SIG-M5 treated with dmso at 0.1 percent for 504 hours (cell line): ENCODE measurements at regions not wholly inside any gene's neighbourhood (a gene's known extent, or its start where the extent isn't known, plus 50 kb on each side); places are given as distances from the start of the nearest gene placed in this dataset.

Source experiments
- DNase-seq: peaks from one replicate; lab custom pipeline; 2025; ENCODE audit not compliant: unreplicated experiment; lab: John Stamatoyannopoulos, UW

DNA sequence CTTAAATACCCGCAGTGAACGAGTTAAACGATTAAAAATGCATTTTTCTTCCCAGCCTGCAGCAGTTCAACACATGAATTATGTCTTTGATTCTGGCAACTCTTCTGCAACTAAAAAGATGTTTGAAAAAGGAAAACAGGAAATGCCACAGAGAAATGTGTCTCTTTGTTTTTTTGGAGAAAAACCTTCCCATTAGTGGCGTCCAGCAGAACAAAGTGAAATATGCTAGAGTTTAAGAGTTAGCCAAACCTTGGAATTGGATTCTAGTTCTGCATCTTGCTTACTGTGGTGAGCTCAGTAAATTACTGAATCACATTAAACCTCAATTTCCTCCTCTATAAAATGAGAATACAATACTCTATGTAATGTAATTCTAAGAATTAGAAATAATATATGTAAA, 900.2 kb upstream of the ACVR2A start:
- DNase-seq = no peak

DNA sequence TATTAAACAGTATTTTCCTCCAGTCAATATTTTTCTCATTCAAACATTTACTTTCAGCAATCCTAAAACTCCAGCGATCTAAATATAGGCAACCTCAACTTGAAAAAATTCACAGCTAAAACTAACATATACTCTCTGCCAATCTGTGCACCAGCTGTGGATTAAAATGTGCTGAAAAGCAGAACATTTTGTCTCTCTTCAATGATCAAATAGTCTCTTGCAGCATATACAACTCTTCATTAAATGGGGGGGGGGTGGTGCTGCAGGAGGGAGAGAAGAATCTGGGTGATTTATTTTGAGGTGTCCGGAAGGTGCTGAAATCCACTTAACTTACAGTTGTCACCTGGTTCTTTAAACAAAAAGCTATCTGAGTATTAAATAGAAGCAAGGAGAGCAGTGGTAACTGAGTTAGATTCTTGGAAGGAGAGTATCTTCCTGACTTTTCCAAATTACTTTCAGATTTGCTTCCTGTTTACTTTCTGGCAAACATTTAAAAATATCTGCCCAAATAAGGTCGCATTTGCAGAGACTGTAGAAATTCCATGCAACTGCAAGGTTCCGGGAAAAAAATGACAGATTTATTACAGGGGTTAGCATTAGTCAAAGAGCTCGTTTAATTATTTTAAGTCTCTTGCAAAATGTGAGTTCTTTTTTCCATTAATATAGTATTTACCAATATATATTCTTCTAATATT, 904.7 kb upstream of the ACVR2A start:
- no peak for DNase-seq

DNA sequence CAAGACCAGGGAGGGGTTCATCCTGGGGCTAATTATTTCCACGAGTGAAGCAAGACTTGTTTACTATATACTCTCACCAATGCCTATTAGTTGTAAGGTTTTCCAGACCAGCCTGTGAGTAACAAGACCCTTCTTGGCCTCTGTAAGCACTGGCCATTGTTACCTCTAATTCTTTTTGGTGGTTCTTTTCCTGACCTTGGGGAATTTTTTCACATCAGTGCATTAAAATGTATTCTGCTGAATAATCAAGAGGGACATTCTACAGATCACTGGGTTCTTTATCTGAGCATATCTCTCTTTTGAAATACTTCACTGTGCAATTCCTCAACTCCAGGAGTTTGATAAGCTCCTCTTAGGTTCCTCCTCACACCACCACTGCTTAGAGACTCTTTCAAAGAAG, 909.9 kb upstream of the ACVR2A start:
- DNase-seq = no peak

DNA sequence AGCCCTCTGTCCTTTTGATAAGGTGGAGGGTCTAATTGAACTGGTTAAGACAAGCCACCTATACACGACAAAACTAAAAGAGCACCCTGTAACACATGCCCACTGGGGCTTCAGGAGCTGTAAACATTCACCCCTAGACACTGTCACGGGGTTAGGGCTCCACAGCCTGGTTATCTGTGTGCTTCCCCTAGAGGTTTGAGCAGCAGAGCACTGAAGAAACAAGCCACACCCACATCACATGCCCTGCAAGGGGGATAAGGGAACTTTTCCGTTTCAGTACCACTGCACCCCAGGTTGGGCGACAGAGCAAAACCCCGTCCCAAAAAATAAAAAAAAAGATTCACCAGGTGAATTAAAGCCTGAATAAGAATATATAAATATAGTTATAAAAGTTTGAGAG, 913.7 kb upstream of the ACVR2A start:
- DNase-seq = no peak

DNA sequence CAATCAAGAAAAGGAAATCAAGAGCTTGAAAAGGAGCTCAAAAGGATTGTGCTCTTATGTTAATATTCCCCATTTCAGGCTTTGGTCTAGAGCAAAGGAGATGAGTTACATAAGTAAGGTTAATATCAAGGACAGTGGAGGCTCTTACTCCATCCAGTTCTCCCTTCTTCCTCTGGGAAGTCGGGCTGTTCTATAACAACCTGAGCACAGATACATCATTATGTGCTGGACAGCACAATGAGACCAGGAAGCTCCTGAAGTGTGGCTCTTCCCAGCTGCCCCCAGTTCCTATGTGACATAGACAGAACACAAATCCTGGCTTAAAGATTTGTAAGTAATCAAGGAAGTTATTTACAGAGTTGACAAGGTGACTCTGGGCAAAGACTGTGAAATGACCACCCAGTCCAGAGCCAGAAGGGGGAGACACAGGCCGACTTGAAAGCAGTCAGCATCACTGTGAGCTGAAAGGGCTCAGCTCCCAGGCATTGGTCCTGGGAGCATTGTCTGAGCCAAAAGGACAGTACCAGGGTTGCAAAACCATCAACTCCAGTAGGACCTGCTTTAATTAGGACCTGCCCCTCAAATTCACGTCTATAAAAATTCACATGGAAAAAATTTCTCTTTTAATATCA, 917.6 kb upstream of the ACVR2A start:
- DNase-seq = no peak

DNA sequence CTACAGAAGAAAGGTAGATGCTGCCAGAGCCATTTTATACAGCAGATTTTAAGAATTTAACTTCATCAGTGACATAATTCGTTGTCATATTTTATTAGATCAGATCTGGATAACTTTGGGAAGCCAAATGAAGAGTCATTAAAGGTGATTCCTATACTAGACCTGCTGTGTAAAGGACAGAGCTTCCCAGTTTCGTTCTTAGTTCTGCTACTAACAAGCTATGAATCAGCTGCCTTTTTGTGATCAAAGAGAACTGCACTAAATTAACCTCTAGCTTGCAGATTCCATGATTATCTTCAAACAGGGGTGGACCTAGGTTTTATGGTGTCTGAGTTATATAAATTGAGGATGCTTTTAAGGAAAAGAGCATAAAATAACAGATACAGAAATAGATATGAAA, 926.5 kb upstream of the ACVR2A start:
- no peak for DNase-seq

DNA sequence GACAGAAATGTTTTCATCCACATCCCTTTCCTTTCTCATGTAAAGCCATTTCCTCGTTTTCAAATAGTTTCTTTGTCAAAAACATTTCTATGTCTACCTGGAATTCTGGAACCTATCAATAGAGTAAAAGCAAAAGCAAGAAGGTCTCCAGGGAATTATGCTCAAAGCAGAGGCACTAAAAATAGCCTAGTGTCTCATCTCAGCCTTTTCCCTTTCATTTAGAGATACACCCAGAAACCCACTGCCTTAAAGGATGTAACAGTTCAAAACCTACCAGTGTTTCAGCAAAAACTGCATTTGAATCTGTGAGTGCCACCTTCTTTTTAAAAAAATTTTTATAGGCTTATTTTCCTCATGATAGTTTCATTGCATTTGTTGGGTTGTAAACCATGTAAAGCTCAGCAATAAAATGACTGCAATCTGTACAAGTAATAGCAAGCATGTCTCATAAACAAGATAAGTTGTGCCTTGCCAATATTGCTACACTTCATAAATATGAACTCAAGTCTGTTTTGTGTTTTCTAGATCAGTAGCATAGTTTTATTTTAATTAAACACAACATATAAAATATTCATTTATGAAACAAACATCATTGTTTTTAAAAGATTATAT, 927.3 kb upstream of the ACVR2A start:
- no peak for DNase-seq

DNA sequence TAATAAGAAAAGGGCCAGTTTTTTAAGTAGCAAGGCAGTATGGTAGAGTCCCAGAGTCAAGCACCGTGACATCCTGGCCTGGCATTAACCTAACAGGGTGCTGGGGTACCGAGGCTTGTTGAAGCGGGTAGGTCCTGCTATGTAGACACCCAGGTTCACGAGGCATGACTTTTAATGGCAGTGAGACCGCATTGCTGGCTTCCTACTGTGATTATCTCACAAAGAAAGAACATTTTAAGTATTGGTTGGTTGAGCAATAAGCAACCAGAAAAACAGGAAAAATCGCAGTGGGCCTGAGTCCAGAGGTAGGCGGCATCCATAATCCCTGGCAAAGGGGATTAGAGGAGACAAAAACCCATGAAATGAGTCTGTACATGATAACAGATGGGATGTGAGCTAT, 927.9 kb upstream of the ACVR2A start:
- no peak for DNase-seq

DNA sequence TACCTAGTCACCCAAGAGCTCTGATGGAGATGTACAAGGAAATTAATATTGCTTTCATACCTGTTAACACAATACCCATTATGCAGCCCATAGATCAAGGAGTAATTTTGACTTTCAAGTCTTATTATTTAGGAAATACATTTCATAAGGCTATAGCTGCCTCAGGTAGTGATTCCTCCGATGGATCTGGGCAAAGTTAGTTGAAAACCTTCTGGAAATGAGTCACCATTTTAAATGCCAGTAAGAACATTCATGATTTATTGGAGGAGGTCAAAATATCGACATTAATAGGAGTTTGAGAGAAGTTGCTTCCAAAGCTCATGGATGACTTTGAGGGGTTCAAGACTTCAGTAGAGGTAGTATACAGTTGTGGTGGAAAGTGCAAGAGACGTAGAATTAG, 931.4 kb upstream of the ACVR2A start:
- DNase-seq = no peak

DNA sequence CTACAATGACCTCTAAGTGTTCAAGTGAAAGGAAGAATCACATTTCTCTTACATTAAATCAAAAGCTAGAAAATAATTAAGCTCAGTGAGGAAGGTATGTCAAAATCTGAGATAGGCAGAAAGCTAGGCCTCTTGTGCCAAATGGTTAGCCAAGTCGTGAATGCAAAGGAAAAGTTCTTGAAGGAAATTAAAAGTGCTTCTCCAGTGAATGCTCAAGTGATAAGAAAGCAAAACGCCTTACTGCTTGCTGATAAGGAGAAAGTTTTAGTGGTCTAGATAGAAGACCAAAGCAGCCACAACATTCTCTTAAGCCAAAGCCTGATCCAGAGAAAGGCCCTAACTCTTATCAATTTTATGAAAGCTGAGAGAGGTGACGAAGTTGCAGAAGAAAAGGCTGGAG, 932.3 kb upstream of the ACVR2A start:
- DNase-seq = no peak

DNA sequence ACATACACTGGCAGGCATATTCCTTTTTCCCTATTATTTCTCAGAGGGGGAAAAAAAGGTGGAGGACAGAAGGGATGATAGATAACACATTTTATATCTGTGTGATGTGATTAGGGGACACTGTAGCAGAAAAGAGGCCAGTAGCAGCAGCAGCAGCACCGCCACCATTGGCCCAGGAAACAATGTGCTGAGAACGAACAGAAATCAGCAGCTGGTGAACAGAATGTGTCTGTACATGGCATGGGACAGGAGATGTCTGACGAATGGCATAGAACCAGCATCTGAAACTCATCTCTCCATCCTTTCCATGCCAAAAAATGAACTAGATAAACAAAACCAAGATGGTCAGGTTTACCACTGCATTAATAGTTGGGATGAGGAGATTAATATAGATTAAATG, 936.1 kb upstream of the ACVR2A start:
- DNase-seq = no peak

DNA sequence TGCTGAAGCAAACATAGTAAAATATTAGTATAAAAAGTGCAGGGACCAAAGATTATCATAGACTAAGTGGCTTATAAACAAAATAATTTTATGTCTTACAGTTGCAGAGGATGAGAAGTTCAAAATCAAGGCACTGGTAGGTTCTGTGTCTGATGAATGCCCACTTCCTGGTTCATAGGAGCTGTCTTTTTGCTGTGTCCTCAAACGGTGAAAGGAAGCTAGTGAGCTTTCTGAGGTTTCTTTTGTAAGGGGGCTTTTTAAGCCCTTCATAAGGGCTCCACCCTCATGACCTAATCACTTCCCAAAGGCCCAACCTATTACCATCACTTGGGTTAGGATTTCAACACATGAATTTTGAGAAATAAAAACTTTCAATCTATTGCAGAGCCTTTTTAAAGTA, 946.7 kb upstream of the ACVR2A start:
- no peak for DNase-seq

DNA sequence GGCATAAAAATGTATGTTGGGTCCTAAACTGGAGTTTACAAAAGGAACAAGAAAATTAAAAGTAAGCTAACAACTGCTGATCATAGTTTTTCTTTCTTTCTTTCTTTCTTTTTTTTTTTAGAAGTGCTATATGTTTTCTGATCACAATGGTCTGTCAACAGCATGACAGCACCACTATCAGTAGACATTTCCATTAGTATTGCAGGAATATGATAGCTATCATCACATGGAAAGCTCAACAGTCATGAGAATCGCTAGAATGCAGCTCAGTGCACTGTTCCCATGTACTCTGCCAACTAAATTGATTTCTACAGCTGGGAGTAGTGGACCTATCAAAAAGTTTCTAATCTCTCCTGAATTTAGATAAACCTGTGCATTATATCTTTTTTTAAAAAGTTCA, 950.3 kb upstream of the ACVR2A start:
- no peak for DNase-seq

DNA sequence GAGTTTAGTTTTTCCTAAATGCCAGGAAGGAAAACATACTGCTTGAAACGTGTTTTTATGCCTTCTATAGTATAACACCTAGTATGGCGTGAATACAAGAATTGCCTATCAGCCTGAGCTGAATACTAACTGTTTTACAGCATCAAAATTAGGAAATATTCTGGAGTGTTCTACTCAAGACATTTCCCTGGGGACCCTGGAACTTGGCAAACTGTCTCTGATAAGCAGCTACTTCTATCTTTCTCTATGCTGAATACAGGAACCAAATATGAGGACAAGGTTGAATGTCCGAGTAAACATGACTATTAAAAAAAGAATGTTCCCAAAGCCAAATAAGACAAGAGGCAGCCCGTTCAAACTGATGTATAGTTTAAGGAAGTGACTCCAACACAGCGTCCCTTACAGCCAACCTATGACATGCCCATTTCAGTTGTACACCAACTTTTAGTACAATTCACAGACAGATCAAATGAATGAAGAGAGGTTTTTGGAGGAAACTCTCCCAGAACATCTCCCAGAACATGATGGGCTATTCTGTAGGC, 951.3 kb upstream of the ACVR2A start:
- no peak for DNase-seq

DNA sequence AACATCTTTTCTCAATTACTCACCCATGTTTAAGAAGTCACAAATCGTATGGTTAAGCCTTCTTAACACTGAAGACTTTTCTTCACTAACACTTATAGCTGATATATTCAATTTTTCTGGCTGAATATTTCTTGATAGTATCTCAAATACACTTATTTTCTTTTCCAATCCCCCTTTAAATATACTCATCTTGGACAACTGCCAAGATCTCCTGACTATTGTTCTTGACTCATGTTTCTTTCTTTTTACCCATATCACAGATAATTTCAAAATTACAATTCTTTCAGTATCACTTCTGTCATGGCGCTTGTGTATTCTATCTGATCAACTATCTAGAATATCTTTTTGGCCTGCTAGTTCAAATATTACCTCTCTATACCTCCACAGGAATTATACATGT, 954.3 kb upstream of the ACVR2A start:
- DNase-seq = no peak

DNA sequence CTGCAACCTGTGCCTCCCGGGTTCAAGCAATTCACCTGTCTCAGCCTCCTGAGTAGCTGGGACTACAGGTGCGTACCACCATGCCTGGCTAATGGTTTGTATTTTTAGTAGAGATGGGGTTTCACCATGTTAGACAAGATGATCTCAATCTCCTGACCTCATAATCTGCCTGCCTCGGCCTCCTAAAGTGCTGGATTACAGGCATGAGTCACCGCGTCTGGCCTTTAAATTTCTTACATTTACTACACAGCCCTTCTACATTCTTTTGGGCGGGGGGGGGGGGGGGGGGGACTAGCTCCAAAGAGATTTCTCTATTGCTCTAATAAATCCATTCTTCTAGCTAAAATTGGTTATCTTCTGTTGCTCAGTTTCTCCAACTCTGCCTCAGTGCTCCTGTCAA, 964.9 kb upstream of the ACVR2A start:
- no peak for DNase-seq

DNA sequence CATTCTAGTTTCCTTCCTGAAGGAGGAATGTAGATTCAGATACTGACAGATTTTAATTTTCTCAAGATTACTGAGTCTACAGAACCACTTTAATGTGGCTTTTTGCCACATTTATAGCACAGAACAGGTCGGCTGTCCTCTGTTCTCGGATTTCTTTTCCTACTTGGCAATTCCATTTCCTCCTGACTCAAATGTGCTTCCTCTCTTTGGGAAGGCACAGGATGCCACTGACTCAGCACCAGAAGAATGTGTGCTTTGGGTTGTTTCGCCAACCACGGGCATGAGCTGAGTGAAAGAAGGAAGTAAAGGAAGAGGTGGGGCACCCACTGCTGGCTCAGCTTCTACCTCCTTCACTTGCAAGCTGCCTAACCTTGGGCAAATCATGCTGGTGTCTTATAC, 970.6 kb upstream of the ACVR2A start:
- DNase-seq = no peak

DNA sequence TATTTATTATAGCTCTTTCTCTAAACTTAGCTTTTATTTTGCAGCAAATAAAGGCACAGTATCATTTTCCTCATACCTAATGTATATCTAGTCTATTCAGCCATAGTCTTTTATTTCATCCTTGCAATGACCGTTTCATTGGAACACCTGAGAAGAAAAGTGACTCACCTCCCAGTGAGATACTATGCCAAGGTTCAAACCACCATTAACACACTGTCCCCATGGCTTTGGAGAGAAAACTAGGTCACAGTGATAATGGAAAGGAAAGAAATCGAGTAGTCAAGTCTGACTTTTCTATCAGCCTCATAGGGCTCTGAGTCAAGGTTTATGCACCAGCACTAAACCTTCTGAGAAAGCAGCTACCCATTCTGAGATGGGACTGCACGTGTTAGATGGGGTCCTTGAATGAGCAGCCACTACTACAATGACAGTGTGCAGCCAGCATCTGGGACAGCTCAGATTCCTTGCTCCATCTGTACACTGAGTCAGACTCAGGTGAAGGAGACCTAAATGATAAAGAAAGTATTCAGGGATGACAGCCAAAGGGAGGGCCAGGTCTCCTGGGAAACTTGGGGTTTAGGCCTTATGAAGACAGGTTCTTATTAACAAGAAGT, 971.1 kb upstream of the ACVR2A start:
- no peak for DNase-seq

DNA sequence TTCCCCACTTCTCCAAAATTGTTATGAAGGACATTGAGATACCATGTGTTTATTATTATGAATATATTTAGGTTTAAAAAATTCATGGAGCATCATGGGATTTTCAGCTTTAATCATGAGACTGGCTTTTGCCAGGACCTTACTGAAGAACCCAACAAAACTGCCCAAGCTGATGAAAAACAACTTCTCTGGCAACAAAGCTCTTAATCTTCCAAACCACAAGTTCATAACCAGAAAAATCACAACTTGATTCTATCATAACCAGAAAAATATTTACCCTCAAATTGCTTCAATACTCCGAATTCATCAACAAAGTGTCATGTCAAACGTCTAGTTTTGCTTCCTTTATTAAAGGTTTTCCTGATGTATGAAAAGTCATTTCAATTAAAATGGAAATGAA, 971.8 kb upstream of the ACVR2A start:
- DNase-seq = no peak

DNA sequence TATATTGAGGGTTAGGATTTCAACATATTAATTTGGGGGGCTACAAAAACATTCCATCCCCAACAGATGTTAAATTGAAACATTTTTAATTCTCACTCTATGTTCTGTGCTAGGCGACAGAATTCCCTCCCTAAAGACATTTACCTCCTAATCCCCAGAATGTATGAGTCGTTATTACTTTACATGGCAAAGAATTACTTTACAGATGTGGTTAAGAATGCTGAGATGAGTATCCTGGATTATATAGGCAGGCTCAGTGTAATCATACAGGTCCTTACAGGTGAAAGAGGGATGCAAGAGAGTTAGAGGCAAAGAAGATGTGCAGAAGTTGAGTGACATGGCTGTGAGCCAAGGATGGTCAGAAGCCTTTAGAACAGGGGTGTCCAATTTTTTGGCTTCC, 974.1 kb upstream of the ACVR2A start:
- DNase-seq = no peak

DNA sequence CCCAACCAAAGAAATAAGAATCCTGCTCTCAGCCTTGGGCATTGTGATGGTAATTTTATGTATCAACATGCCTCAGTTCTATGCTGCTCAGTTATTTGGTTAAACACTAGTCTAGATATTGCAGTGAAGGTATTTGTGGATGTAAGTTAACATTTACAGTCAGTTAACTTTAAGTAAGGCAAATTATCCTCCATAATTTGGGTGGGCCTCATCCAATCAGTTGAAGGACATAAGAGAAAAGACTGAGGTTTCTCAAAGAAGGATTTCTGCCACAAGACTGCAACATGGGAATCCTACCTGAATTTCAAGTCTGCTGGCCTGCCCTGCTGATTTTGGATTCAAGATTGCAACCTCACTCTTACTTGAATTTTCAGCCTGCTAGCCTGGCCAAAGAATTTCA, 975.5 kb upstream of the ACVR2A start:
- DNase-seq = no peak

DNA sequence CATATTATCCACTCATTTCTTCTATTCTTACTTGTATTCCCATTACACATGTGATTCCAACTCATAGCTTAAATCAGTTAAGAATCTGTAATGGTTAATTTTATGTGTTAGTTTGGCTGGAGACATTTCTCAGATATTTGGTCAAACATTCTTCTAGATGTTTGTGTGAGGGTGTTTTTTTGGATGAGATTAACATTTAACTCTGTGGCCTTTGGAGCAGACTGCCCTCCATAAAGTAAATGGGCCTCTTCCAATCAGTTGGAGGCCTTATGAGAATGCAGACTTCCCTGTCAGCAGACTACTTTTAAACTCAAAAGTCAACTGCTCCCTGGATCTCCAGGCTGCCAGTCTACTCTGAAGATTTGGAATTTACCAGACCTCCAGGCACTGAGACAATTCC, 976.8 kb upstream of the ACVR2A start:
- no peak for DNase-seq
